ENCODE measurements at regions not wholly inside any gene's neighbourhood (a gene's known extent, or its start where the extent isn't known, plus 50 kb on each side); places are given as distances from the start of the nearest gene placed in this dataset.

DNA sequence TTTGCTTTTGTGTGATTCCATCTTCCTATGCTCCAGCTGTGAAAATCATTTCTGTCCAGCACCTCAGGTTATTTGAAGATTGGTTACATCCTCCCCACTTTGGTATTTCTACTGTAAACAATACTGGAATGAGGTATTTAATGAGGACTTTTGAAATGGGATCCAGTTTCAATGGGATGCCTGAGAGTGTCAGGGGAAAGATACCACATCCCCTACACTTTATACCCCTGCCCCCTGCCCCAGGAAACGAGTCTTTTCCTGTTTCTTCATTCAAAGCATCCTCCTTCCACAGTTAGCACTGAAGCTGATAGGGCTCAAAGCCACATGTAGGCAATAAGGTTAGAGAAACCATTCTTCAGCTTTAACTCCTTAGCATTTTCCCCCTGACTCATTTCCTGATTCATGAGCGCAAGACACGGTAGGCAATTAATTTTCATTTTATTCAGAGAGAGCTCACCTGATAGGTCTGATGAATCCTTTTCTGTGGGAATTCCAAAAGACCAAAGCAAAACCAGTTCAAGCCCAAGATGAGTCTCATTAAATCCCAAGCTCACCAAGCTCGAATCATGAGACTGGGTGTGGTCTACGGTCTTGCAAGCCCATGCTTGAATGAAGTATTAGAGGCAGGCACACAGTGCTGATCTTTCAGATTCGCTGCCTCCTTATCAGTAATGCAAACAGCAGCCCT, 143.6 kb upstream of the CRY1 start:
- 35% methylated on average over 6 of the region's 6 CpGs for WGBS, 2 donors
- no peaks in the 10 kb centered on the region for H3K36me3 ChIP-seq (replicated peaks in 1 of 2; ENCODE audit: insufficient read depth in 1 of 2, low read depth in 2 of 2)
- intact Hi-C loops (cut with DNase I): no loop called here
- H3K4me3 ChIP-seq: no peak overlapping the region
- ATAC-seq (no peak), DNase-seq (no peak)
- no peaks in the 10 kb centered on the region for H3K4me1 ChIP-seq
- TF ChIP-seq POLR2A (IDR thresholded peaks at IDR 0.05) (no peak), CTCF (IDR thresholded peaks at IDR 0.05) (no peak)
- H3K27ac ChIP-seq: no peak overlapping the region
- H3K27me3 ChIP-seq: no peaks in the 10 kb centered on the region
- no peaks in the 10 kb centered on the region for H3K9me3 ChIP-seq

- Histone ChIP-seq H3K36me3 (replicated peaks in 1 of 2; ENCODE audit: insufficient read depth in 1 of 2, low read depth in 2 of 2) (no peaks in the 10 kb centered on the region), H3K4me3 (no peak overlapping the region), H3K27me3 (no peaks in the 10 kb centered on the region), H3K9me3 (no peaks in the 10 kb centered on the region), H3K4me1 (peaks cover 5% of the 10 kb centered on the region), H3K27ac (no peak overlapping the region)
- intact Hi-C loops (cut with DNase I): no loop called here
- DNase-seq (no peak), ATAC-seq (no peak)
- WGBS, 2 donors: 75 to 78% methylated on average over 3 of the region's 3 CpGs
- TF ChIP-seq CTCF (IDR thresholded peaks at IDR 0.05): no peak
Measured at GRCh38 chr12:107238296-107238695, 144.9 kb upstream of the CRY1 start.

DNA sequence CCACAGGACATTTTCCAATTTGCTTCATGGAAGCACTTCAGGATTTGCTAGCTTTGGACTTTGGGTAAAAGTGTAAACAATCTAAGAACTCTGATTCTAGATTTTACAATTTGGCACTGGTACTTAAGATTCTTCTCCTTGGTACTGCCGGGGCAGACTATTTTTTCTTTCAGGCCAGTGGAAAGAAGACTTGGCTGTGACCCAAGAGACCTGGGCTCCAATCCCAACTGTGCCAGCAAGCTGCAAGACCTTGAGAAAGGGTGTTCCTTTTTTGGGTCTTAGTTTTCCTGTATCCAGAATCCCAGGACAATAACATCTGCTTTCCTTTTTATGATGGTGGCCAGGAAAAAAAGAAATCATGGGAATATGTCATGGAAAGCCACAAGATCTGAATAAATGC, 148.1 kb upstream of the CRY1 start:
- Histone ChIP-seq H3K36me3 (replicated peaks in 1 of 2; ENCODE audit: insufficient read depth in 1 of 2, low read depth in 2 of 2) (no peaks in the 10 kb centered on the region), H3K9me3 (no peaks in the 10 kb centered on the region), H3K27ac (no peak overlapping the region), H3K4me3 (no peak overlapping the region), H3K4me1 (peaks cover 10% of the 10 kb centered on the region), H3K27me3 (no peaks in the 10 kb centered on the region)
- intact Hi-C loops (cut with DNase I): no loop called here
- TF ChIP-seq POLR2A (IDR thresholded peaks at IDR 0.05) (no peak), CTCF (IDR thresholded peaks at IDR 0.05) (no peak)
- DNase-seq: peak in 3 of 4 donors; percentile 10 to 50 (median 14)
- 0 to 22% methylated on average over 1 of the region's 1 CpG for WGBS, 2 donors
- ATAC-seq: no peak

DNA sequence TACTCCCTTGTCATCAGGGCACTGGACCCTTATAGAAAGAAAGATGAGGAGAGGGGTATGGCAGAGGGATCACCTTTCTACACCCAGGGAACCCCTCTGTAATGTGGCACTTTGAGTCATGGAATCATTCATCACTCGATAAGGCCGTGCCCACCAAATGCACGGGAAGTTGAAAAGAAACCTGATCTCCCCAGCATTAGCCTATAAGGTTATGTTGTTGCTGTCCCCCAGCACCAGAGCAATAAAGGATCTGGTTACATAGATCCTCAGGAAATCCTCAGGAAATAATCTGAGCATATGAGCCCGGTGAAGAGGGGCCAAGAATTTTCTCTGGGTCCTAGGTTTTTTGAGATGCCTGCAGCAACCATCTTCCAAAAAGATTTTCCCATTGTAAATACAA, 148.8 kb upstream of the CRY1 start:
- Histone ChIP-seq H3K4me3 (no peak overlapping the region), H3K27ac (no peak overlapping the region), H3K9me3 (no peaks in the 10 kb centered on the region), H3K4me1 (peaks cover 10% of the 10 kb centered on the region), H3K36me3 (replicated peaks in 1 of 2; ENCODE audit: insufficient read depth in 1 of 2, low read depth in 2 of 2) (no peaks in the 10 kb centered on the region), H3K27me3 (no peaks in the 10 kb centered on the region)
- no peak for DNase-seq
- 48 to 50% methylated on average over 4 of the region's 4 CpGs for WGBS, 2 donors
- intact Hi-C loops (cut with DNase I): no loop called here
- no peak for ATAC-seq
- no peak for TF ChIP-seq POLR2A (IDR thresholded peaks at IDR 0.05)
- no peak for TF ChIP-seq CTCF (IDR thresholded peaks at IDR 0.05)

GRCh38 chr12:107243341-107243740, 150.0 kb upstream of the CRY1 start:
- peak; percentile 78 for ATAC-seq
- peak; percentile 67 to 91 (median 80) for DNase-seq
- Histone ChIP-seq H3K27me3 (no peaks in the 10 kb centered on the region), H3K36me3 (replicated peaks in 1 of 2; ENCODE audit: insufficient read depth in 1 of 2, low read depth in 2 of 2) (no peaks in the 10 kb centered on the region), H3K4me3 (no peak overlapping the region), H3K27ac (no peak overlapping the region), H3K4me1 (peaks cover 10% of the 10 kb centered on the region), H3K9me3 (no peaks in the 10 kb centered on the region)
- TF ChIP-seq POLR2A (IDR thresholded peaks at IDR 0.05) (no peak), CTCF (IDR thresholded peaks at IDR 0.05) (peak in 1 of 7 experiments; percentile 31)
- intact Hi-C loops (cut with DNase I): no loop called here
- 11 to 36% methylated on average over 4 of the region's 4 CpGs for WGBS, 2 donors

Data from body of pancreas (tissue), 4 donors.